GM23338 (cell line): ENCODE measurements at regions not wholly inside any gene's neighbourhood (a gene's known extent, or its start where the extent isn't known, plus 50 kb on each side); places are given as distances from the start of the nearest gene placed in this dataset.

Experiments used
- ATAC-seq: fragments of 200-7000 bp; cut with Tn5 transposase; 3 replicates; pipeline ENCODE4 v1.9.1; 2020
- DNase-seq: peaks from one replicate; pipeline ENCODE4 v3.0.0-alpha.2; 2015; ENCODE audit warnings: low spot score
- H2AFZ ChIP-seq: fragments of 200-600 bp; sonication (generic); 2 replicates; pipeline ENCODE4 v1.8.0; 2016; ENCODE audit warnings: antibody characterized with exemption, mild to moderate bottlenecking, moderate library complexity
- H3F3A ChIP-seq: fragments of 200-600 bp; sonication (generic); replicated peaks from 2 replicates; pipeline ENCODE4 v1.8.0; 2017; ENCODE audit warnings: antibody characterized with exemption, mixed run types, low read depth
- H3K27ac ChIP-seq: fragments of 200-600 bp; sonication (generic); 2 replicates; pipeline ENCODE4 v1.6.1; 2016; ENCODE audit warnings: low read depth
- H3K27me3 ChIP-seq: fragments of 200-600 bp; sonication (generic); 2 replicates; pipeline ENCODE4 v1.8.0; 2016; ENCODE audit warnings: mild to moderate bottlenecking, mixed run types, moderate library complexity; ENCODE audit not compliant: insufficient read depth
- H3K36me3 ChIP-seq: fragments of 200-600 bp; sonication (generic); 2 replicates; pipeline ENCODE4 v1.8.0; 2016; ENCODE audit warnings: mild to moderate bottlenecking; ENCODE audit not compliant: insufficient read depth
- H3K4me1 ChIP-seq: fragments of 200-600 bp; sonication (generic); 2 replicates; pipeline ENCODE4 v1.8.0; 2016; ENCODE audit warnings: mild to moderate bottlenecking, moderate library complexity; ENCODE audit not compliant: insufficient read depth
- H3K4me2 ChIP-seq: fragments of 200-600 bp; sonication (generic); 2 replicates; pipeline ENCODE4 v1.7.1; 2017; ENCODE audit warnings: mixed run types
- H3K4me3 ChIP-seq: fragments of 200-600 bp; sonication (generic); 2 replicates; pipeline ENCODE4 v1.6.1; 2016; ENCODE audit warnings: mixed run types
- H3K79me2 ChIP-seq: fragments of 200-600 bp; sonication (generic); replicated peaks from 2 replicates; pipeline ENCODE4 v1.8.0; 2017; ENCODE audit warnings: mild to moderate bottlenecking; ENCODE audit not compliant: insufficient read depth
- H3K9me2 ChIP-seq: fragments of 200-600 bp; sonication (generic); 2 replicates; pipeline ENCODE4 v1.8.0; 2017; ENCODE audit not compliant: insufficient read depth
- H4K20me1 ChIP-seq: fragments of 200-600 bp; sonication (generic); replicated peaks from 2 replicates; pipeline ENCODE4 v1.8.0; 2017; ENCODE audit warnings: mild to moderate bottlenecking; ENCODE audit not compliant: insufficient read depth
- H3K27ac Mint-ChIP-seq: 2 replicates; pipeline ENCODE4 v1.8.0; 2020; ENCODE audit warnings: inconsistent platforms, mild to moderate bottlenecking, moderate library complexity, mixed read lengths
- H3K27me3 Mint-ChIP-seq: 3 replicates; pipeline ENCODE4 v1.8.0; 2022; ENCODE audit warnings: low read depth, mild to moderate bottlenecking, moderate library complexity, mixed read lengths, inconsistent platforms; ENCODE audit not compliant: insufficient read depth, poor library complexity
- H3K36me3 Mint-ChIP-seq: 3 replicates; pipeline ENCODE4 v1.8.0; 2021; ENCODE audit warnings: low read depth, mild to moderate bottlenecking, inconsistent platforms, moderate library complexity, mixed read lengths
- H3K4me1 Mint-ChIP-seq: 3 replicates; pipeline ENCODE4 v1.8.0; 2020; ENCODE audit warnings: mild to moderate bottlenecking, inconsistent platforms, mixed read lengths
- H3K4me3 Mint-ChIP-seq: 3 replicates; pipeline ENCODE4 v1.8.0; 2021; ENCODE audit warnings: moderate library complexity, mild to moderate bottlenecking, inconsistent platforms, mixed read lengths
- H3K9me3 Mint-ChIP-seq: 3 replicates; pipeline ENCODE4 v1.8.0; 2020; ENCODE audit warnings: moderate library complexity, mild to moderate bottlenecking, inconsistent platforms, mixed read lengths
- CTCF ChIP-seq, 2 experiments: fragments of 200-600 bp in 1 of 2; sonication (generic) in 1 of 2; conservative IDR thresholded peaks; 2 replicates each; pipeline versions ENCODE4 v1.5.1 to v1.6.1; 2016 to 2017; ENCODE audit warnings: antibody characterized with exemption in 2 of 2, low read depth in 2 of 2, mild to moderate bottlenecking in 2 of 2, moderate library complexity in 1 of 2
- JUNB ChIP-seq: IDR thresholded peaks from one replicate; pipeline ENCODE4 v1.6.1; 2016; ENCODE audit warnings: antibody characterized with exemption; ENCODE audit not compliant: unreplicated experiment
- NANOG ChIP-seq: IDR thresholded peaks from 2 replicates; pipeline ENCODE4 v1.6.1; 2016; ENCODE audit warnings: antibody characterized with exemption, borderline replicate concordance
- POLR2AphosphoS5 ChIP-seq: IDR thresholded peaks from 2 replicates; pipeline ENCODE4 v1.6.1; 2016; ENCODE audit warnings: antibody characterized with exemption, low read depth
- REST ChIP-seq: IDR thresholded peaks from one replicate; pipeline ENCODE4 v1.6.1; 2018; ENCODE audit warnings: antibody characterized with exemption; ENCODE audit not compliant: unreplicated experiment
- STAT1 ChIP-seq: IDR thresholded peaks from one replicate; pipeline ENCODE4 v1.6.1; 2016; ENCODE audit warnings: antibody characterized with exemption; ENCODE audit not compliant: unreplicated experiment

- H3F3A ChIP-seq, result no peaks in the 10 kb centered on the region
- no peaks in the 10 kb centered on the region for H3K36me3 Mint-ChIP-seq
- peak in 1 of 2 experiments; percentile 45; a peak in 3 of 4 replicates for TF ChIP-seq CTCF (conservative IDR thresholded peaks at IDR 0.05; ENCODE audit: low read depth in 2 of 2)
- no peak for TF ChIP-seq STAT1
- TF ChIP-seq POLR2AphosphoS5, result no peak
- no peak overlapping the region for H3K27ac Mint-ChIP-seq
- H3K27me3 ChIP-seq, result no peaks in the 10 kb centered on the region
- H3K9me3 Mint-ChIP-seq, result no peaks in the 10 kb centered on the region
- H3K36me3 ChIP-seq, result no peaks in the 10 kb centered on the region
- H3K9me2 ChIP-seq, result no peaks in the 10 kb centered on the region; the same call in 1 of the 2 replicates
- H3K4me1 Mint-ChIP-seq, result no peaks in the 10 kb centered on the region; the same call in 2 of the 3 replicates
- H3K27ac ChIP-seq, result no peak overlapping the region
- no peaks in the 10 kb centered on the region for H4K20me1 ChIP-seq
- no peak overlapping the region for H3K4me2 ChIP-seq
- peak; percentile 37; the same call in 1 of the 3 replicates for ATAC-seq
- no peak for DNase-seq
- H2AFZ ChIP-seq, result peak overlapping the region; percentile 75; the same call in 1 of the 2 replicates
- H3K4me1 ChIP-seq, result no peaks in the 10 kb centered on the region
- H3K27me3 Mint-ChIP-seq, result no peaks in the 10 kb centered on the region
- no peak overlapping the region for H3K4me3 ChIP-seq
- no peaks in the 10 kb centered on the region for H3K79me2 ChIP-seq
- H3K4me3 Mint-ChIP-seq, result no peak overlapping the region
Observed at GRCh38 chr3:177816667-177817208, 619.5 kb upstream of the TBL1XR1 start.

- TF ChIP-seq JUNB, result no peak
- TF ChIP-seq REST, result no peak
- TF ChIP-seq NANOG, result no peak
- no peaks in the 10 kb centered on the region for H4K20me1 ChIP-seq
- ATAC-seq (no peak), DNase-seq (no peak)
- H3K9me2 ChIP-seq, result no peaks in the 10 kb centered on the region; the same call in 1 of the 2 replicates
- H3K36me3 Mint-ChIP-seq, result no peaks in the 10 kb centered on the region
- no peak overlapping the region for H2AFZ ChIP-seq
- no peak overlapping the region for H3K4me3 Mint-ChIP-seq
- H3K4me3 ChIP-seq, result no peak overlapping the region
- H3K27ac ChIP-seq, result no peak overlapping the region
- no peaks in the 10 kb centered on the region for H3K27me3 ChIP-seq
- H3K27me3 Mint-ChIP-seq, result no peaks in the 10 kb centered on the region
- no peak overlapping the region for H3K27ac Mint-ChIP-seq
- H3K9me3 Mint-ChIP-seq, result no peaks in the 10 kb centered on the region
- H3K79me2 ChIP-seq, result no peaks in the 10 kb centered on the region
- H3K4me1 Mint-ChIP-seq, result no peaks in the 10 kb centered on the region; the same call in 2 of the 3 replicates
- H3F3A ChIP-seq, result no peaks in the 10 kb centered on the region
- no peaks in the 10 kb centered on the region for H3K36me3 ChIP-seq
- no peak overlapping the region for H3K4me2 ChIP-seq
- H3K4me1 ChIP-seq, result no peaks in the 10 kb centered on the region
Observed at GRCh38 chr3:177817751-177818150, 620.5 kb upstream of the TBL1XR1 start.
